ENCODE measurements at regions not wholly inside any gene's neighbourhood (a gene's known extent, or its start where the extent isn't known, plus 50 kb on each side); places are given as distances from the start of the nearest gene placed in this dataset.

GRCh38 chr20:23142162-23143050, 56.3 kb upstream of the CD93 start (continued):
- TF ChIP-seq, protein P1, sequence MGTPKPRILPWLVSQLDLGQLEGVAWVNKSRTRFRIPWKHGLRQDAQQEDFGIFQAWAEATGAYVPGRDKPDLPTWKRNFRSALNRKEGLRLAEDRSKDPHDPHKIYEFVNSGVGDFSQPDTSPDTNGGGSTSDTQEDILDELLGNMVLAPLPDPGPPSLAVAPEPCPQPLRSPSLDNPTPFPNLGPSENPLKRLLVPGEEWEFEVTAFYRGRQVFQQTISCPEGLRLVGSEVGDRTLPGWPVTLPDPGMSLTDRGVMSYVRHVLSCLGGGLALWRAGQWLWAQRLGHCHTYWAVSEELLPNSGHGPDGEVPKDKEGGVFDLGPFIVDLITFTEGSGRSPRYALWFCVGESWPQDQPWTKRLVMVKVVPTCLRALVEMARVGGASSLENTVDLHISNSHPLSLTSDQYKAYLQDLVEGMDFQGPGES (IDR thresholded peaks at IDR 0.05) = no peak
- TF ChIP-seq TCF3 (IDR thresholded peaks at IDR 0.05; ENCODE audit: borderline replicate concordance, insufficient read depth, low read depth, low read length) (no peak), NRF1 (conservative IDR thresholded peaks at IDR 0.05; ENCODE audit: low read depth, low read length) (no peak), RAD51 (IDR thresholded peaks at IDR 0.05) (no peak), EZH2 (IDR thresholded peaks at IDR 0.05; ENCODE audit: borderline replicate concordance, control insufficient read depth, low read depth, low read length) (no peak), ZNF384 (IDR thresholded peaks at IDR 0.05; ENCODE audit: borderline replicate concordance, low read depth, low read length) (no peak), BCL11A (IDR thresholded peaks at IDR 0.05; ENCODE audit: low read depth, low read length) (peak; percentile 74), BMI1 (IDR thresholded peaks at IDR 0.05; ENCODE audit: borderline replicate concordance) (no peak), CBX3 (IDR thresholded peaks at IDR 0.05; ENCODE audit: borderline replicate concordance, low read depth) (no peak), CBX5 (IDR thresholded peaks at IDR 0.05; ENCODE audit: low read depth) (no peak), WRNIP1 (IDR thresholded peaks at IDR 0.05; ENCODE audit: borderline replicate concordance, low read depth, low read length) (no peak), POLR2A (IDR thresholded peaks at IDR 0.05; ENCODE audit: low read depth, low read length) (no peak), E2F4 (IDR thresholded peaks at IDR 0.05; ENCODE audit: low read depth, low read length) (no peak), KLF5 (IDR thresholded peaks at IDR 0.05; ENCODE audit: partially characterized antibody) (no peak), NKRF (conservative IDR thresholded peaks at IDR 0.05) (no peak), SIX5 (IDR thresholded peaks at IDR 0.05; ENCODE audit: low read depth, low read length, severe bottlenecking) (no peak), SMAD5 (IDR thresholded peaks at IDR 0.05; ENCODE audit: low read depth) (no peak), MTA3 (IDR thresholded peaks at IDR 0.05; ENCODE audit: borderline replicate concordance, low read length) (no peak), DPF2 (IDR thresholded peaks at IDR 0.05) (peak; percentile 72; the same call in 1 of the 2 replicates), ZNF622 (IDR thresholded peaks at IDR 0.05) (no peak), BCL3 (IDR thresholded peaks at IDR 0.05; ENCODE audit: borderline replicate concordance, insufficient read depth, low read depth, low read length, poor library complexity, severe bottlenecking) (peak; percentile 35)
- TF ChIP-seq, protein P2, sequence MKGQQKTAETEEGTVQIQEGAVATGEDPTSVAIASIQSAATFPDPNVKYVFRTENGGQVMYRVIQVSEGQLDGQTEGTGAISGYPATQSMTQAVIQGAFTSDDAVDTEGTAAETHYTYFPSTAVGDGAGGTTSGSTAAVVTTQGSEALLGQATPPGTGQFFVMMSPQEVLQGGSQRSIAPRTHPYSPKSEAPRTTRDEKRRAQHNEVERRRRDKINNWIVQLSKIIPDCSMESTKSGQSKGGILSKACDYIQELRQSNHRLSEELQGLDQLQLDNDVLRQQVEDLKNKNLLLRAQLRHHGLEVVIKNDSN (IDR thresholded peaks at IDR 0.05; ENCODE audit: borderline replicate concordance, extremely low read length, insufficient read depth, low read depth, low read length) = no peak
- TF ChIP-seq, protein P3, sequence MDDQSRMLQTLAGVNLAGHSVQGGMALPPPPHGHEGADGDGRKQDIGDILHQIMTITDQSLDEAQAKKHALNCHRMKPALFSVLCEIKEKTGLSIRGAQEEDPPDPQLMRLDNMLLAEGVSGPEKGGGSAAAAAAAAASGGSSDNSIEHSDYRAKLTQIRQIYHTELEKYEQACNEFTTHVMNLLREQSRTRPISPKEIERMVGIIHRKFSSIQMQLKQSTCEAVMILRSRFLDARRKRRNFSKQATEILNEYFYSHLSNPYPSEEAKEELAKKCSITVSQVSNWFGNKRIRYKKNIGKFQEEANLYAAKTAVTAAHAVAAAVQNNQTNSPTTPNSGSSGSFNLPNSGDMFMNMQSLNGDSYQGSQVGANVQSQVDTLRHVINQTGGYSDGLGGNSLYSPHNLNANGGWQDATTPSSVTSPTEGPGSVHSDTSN (IDR thresholded peaks at IDR 0.05; ENCODE audit: insufficient replicate concordance, low read depth, low read length) = no peak

All from GM12878 (cell line).